ENCODE measurements at regions not wholly inside any gene's neighbourhood (a gene's known extent, or its start where the extent isn't known, plus 50 kb on each side); places are given as distances from the start of the nearest gene placed in this dataset.

- DNase-seq (ENCODE audit: low spot score): no peak
- in situ Hi-C loops (cut with HindIII; ENCODE audit: low sequenced_read_pairs): no loop called here
Observed at GRCh38 chr9:28584542-28584941, 1011.3 kb upstream of the C9orf72 start.

GRCh38 chr9:28587052-28587451 is 1013.8 kb upstream of the C9orf72 start:
- in situ Hi-C loops (cut with HindIII; ENCODE audit: low sequenced_read_pairs): no loop called here
- no peak for DNase-seq (ENCODE audit: low spot score)

GRCh38 chr9:28598408-28598807 is 1025.1 kb upstream of the C9orf72 start:
- in situ Hi-C loops (cut with HindIII; ENCODE audit: low sequenced_read_pairs): no loop called here
- no peak for DNase-seq (ENCODE audit: low spot score)

- no peak for DNase-seq (ENCODE audit: low spot score)
- in situ Hi-C loops (cut with HindIII; ENCODE audit: low sequenced_read_pairs): no loop called here
Observed at GRCh38 chr9:28600226-28600625, 1026.9 kb upstream of the C9orf72 start.

GRCh38 chr9:28607843-28608242 is 1034.6 kb upstream of the C9orf72 start:
- in situ Hi-C loops (cut with HindIII; ENCODE audit: low sequenced_read_pairs): no loop called here
- no peak for DNase-seq (ENCODE audit: low spot score)

- DNase-seq (ENCODE audit: low spot score): no peak
- in situ Hi-C loops (cut with HindIII; ENCODE audit: low sequenced_read_pairs): no loop called here
Observed at GRCh38 chr9:28610339-28610738, 1037.1 kb upstream of the C9orf72 start.

GRCh38 chr9:28616310-28616709 is 1043.0 kb upstream of the C9orf72 start:
- no peak for DNase-seq (ENCODE audit: low spot score)
- in situ Hi-C loops (cut with HindIII; ENCODE audit: low sequenced_read_pairs): no loop called here

- in situ Hi-C loops (cut with HindIII; ENCODE audit: low sequenced_read_pairs): no loop called here
Observed at GRCh38 chr9:28620011-28620410, 1046.7 kb upstream of the C9orf72 start.

GRCh38 chr9:28620661-28621060 is 1047.4 kb upstream of the C9orf72 start:
- in situ Hi-C loops (cut with HindIII; ENCODE audit: low sequenced_read_pairs): no loop called here
- no peak for DNase-seq (ENCODE audit: low spot score)

More at GRCh38 chr9:28620011-28620410, 1046.7 kb upstream of the C9orf72 start:
- DNase-seq (ENCODE audit: low spot score): no peak

- in situ Hi-C loops (cut with HindIII; ENCODE audit: low sequenced_read_pairs): no loop called here
- no peak for DNase-seq (ENCODE audit: low spot score)
Observed at GRCh38 chr9:28624771-28625170, 1051.5 kb upstream of the C9orf72 start.

GRCh38 chr9:28628031-28628430 is 1054.8 kb upstream of the C9orf72 start:
- no peak for DNase-seq (ENCODE audit: low spot score)
- in situ Hi-C loops (cut with HindIII; ENCODE audit: low sequenced_read_pairs): no loop called here

- in situ Hi-C loops (cut with HindIII; ENCODE audit: low sequenced_read_pairs): no loop called here
- no peak for DNase-seq (ENCODE audit: low spot score)
Observed at GRCh38 chr9:28648723-28649122, 1075.4 kb upstream of the C9orf72 start.

- in situ Hi-C loops (cut with HindIII; ENCODE audit: low sequenced_read_pairs): no loop called here
- no peak for DNase-seq (ENCODE audit: low spot score)
Observed at GRCh38 chr9:28650327-28650726, 1077.0 kb upstream of the C9orf72 start.

GRCh38 chr9:28651050-28651722 is 1077.9 kb upstream of the C9orf72 start:
- in situ Hi-C loops (cut with HindIII; ENCODE audit: low sequenced_read_pairs): no loop called here

GRCh38 chr9:28653216-28653615 is 1079.9 kb upstream of the C9orf72 start:
- no peak for DNase-seq (ENCODE audit: low spot score)
- in situ Hi-C loops (cut with HindIII; ENCODE audit: low sequenced_read_pairs): no loop called here

More at GRCh38 chr9:28651050-28651722, 1077.9 kb upstream of the C9orf72 start:
- DNase-seq (ENCODE audit: low spot score): no peak

GRCh38 chr9:28656727-28657126 is 1083.4 kb upstream of the C9orf72 start:
- DNase-seq (ENCODE audit: low spot score): no peak
- in situ Hi-C loops (cut with HindIII; ENCODE audit: low sequenced_read_pairs): no loop called here

GRCh38 chr9:28661853-28662252 is 1088.6 kb upstream of the C9orf72 start:
- in situ Hi-C loops (cut with HindIII; ENCODE audit: low sequenced_read_pairs): no loop called here
- DNase-seq (ENCODE audit: low spot score): no peak

GRCh38 chr9:28662675-28663074 is 1089.4 kb upstream of the C9orf72 start:
- in situ Hi-C loops (cut with HindIII; ENCODE audit: low sequenced_read_pairs): no loop called here
- DNase-seq (ENCODE audit: low spot score): no peak

GRCh38 chr9:28668158-28668557 is 1094.9 kb upstream of the C9orf72 start:
- in situ Hi-C loops (cut with HindIII; ENCODE audit: low sequenced_read_pairs): no loop called here
- DNase-seq (ENCODE audit: low spot score): no peak

- DNase-seq (ENCODE audit: low spot score): no peak
- in situ Hi-C loops (cut with HindIII; ENCODE audit: low sequenced_read_pairs): no loop called here
Observed at GRCh38 chr9:28671000-28671399, 1097.7 kb upstream of the C9orf72 start.

- in situ Hi-C loops (cut with HindIII; ENCODE audit: low sequenced_read_pairs): no loop called here
- no peak for DNase-seq (ENCODE audit: low spot score)
Observed at GRCh38 chr9:28678097-28678496, 1104.8 kb upstream of the C9orf72 start.

All from G401 (cell line).